ENCODE measurements at regions not wholly inside any gene's neighbourhood (a gene's known extent, or its start where the extent isn't known, plus 50 kb on each side); places are given as distances from the start of the nearest gene placed in this dataset.

- Histone ChIP-seq H3K36me3 (ENCODE audit: control insufficient read depth, insufficient read depth, low read length) (no peaks in the 10 kb centered on the region), H3K9ac (ENCODE audit: extremely low read depth, low read length, poor library complexity, severe bottlenecking) (no peak overlapping the region), H3K9me3 (ENCODE audit: control insufficient read depth, low read length) (no peaks in the 10 kb centered on the region), H3K4me3 (ENCODE audit: low read length) (no peak overlapping the region), H3K4me1 (ENCODE audit: control insufficient read depth, insufficient read depth, low read length) (peaks cover 7% of the 10 kb centered on the region), H3K27ac (ENCODE audit: low read depth, low read length) (no peak overlapping the region), H3K27me3 (ENCODE audit: control insufficient read depth, insufficient read depth, low read length, poor library complexity, severe bottlenecking) (no peaks in the 10 kb centered on the region)
- no peaks in the 10 kb centered on the region for H3K36me3 Mint-ChIP-seq (ENCODE audit: low read depth)
- no peaks in the 10 kb centered on the region for H3K27me3 Mint-ChIP-seq (ENCODE audit: insufficient read depth)
- no peak for TF ChIP-seq CTCF (conservative IDR thresholded peaks at IDR 0.05)
- H3K9me3 Mint-ChIP-seq: no peaks in the 10 kb centered on the region
- H3K4me3 Mint-ChIP-seq: no peak overlapping the region
- DNase-seq: no peak
- peaks cover 24% of the 10 kb centered on the region for H3K4me1 Mint-ChIP-seq
- no peak overlapping the region for H3K27ac Mint-ChIP-seq
- 89 to 100% methylated on average over 2 to 3 of the region's 3 CpGs for WGBS, 2 experiments (ENCODE audit: insufficient coverage in 1 of 2, insufficient read length in 1 of 2)
Observed at GRCh38 chr3:117409701-117410459, 700.3 kb downstream of the TUSC7 start.

- H3K9me3 Mint-ChIP-seq: no peaks in the 10 kb centered on the region
- Histone ChIP-seq H3K4me1 (ENCODE audit: control insufficient read depth, insufficient read depth, low read length) (peaks cover 7% of the 10 kb centered on the region), H3K4me3 (ENCODE audit: low read length) (no peak overlapping the region), H3K36me3 (ENCODE audit: control insufficient read depth, insufficient read depth, low read length) (no peaks in the 10 kb centered on the region), H3K9ac (ENCODE audit: extremely low read depth, low read length, poor library complexity, severe bottlenecking) (no peak overlapping the region), H3K27me3 (ENCODE audit: control insufficient read depth, insufficient read depth, low read length, poor library complexity, severe bottlenecking) (no peaks in the 10 kb centered on the region), H3K9me3 (ENCODE audit: control insufficient read depth, low read length) (no peaks in the 10 kb centered on the region), H3K27ac (ENCODE audit: low read depth, low read length) (no peak overlapping the region)
- 63 to 99% methylated on average over 1 to 3 of the region's 4 CpGs for WGBS, 2 experiments (ENCODE audit: insufficient coverage in 1 of 2, insufficient read length in 1 of 2)
- H3K4me1 Mint-ChIP-seq: peaks cover 16% of the 10 kb centered on the region
- H3K4me3 Mint-ChIP-seq: no peak overlapping the region
- no peak for DNase-seq
- H3K27ac Mint-ChIP-seq: no peak overlapping the region
- H3K36me3 Mint-ChIP-seq (ENCODE audit: low read depth): no peaks in the 10 kb centered on the region
- no peaks in the 10 kb centered on the region for H3K27me3 Mint-ChIP-seq (ENCODE audit: insufficient read depth)
- TF ChIP-seq CTCF (conservative IDR thresholded peaks at IDR 0.05): no peak
Observed at GRCh38 chr3:117411971-117412370, 702.4 kb downstream of the TUSC7 start.

- no peaks in the 10 kb centered on the region for H3K9me3 Mint-ChIP-seq
- no peak overlapping the region for H3K4me3 ChIP-seq (ENCODE audit: low read length)
- no peaks in the 10 kb centered on the region for H3K36me3 Mint-ChIP-seq (ENCODE audit: low read depth)
- TF ChIP-seq CTCF (conservative IDR thresholded peaks at IDR 0.05): no peak
- no peaks in the 10 kb centered on the region for H3K9me3 ChIP-seq (ENCODE audit: control insufficient read depth, low read length)
- no peaks in the 10 kb centered on the region for H3K4me1 Mint-ChIP-seq
- no peaks in the 10 kb centered on the region for H3K27me3 Mint-ChIP-seq (ENCODE audit: insufficient read depth)
- H3K4me3 Mint-ChIP-seq: no peak overlapping the region
- H3K27ac ChIP-seq (ENCODE audit: low read depth, low read length): no peak overlapping the region
- no peak overlapping the region for H3K27ac Mint-ChIP-seq
- WGBS, 2 experiments (ENCODE audit: insufficient coverage in 1 of 2, insufficient read length in 1 of 2): 96 to 100% methylated on average over 1 of the region's 1 CpG
- no peaks in the 10 kb centered on the region for H3K27me3 ChIP-seq (ENCODE audit: control insufficient read depth, insufficient read depth, low read length, poor library complexity, severe bottlenecking)
- H3K9ac ChIP-seq (ENCODE audit: extremely low read depth, low read length, poor library complexity, severe bottlenecking): no peak overlapping the region
- H3K4me1 ChIP-seq (ENCODE audit: control insufficient read depth, insufficient read depth, low read length): no peaks in the 10 kb centered on the region
- DNase-seq: no peak
- H3K36me3 ChIP-seq (ENCODE audit: control insufficient read depth, insufficient read depth, low read length): no peaks in the 10 kb centered on the region
Observed at GRCh38 chr3:117417411-117417810, 707.8 kb downstream of the TUSC7 start.

Data from endodermal cell (in vitro differentiated cells).